ENCODE measurements at regions not wholly inside any gene's neighbourhood (a gene's known extent, or its start where the extent isn't known, plus 50 kb on each side); places are given as distances from the start of the nearest gene placed in this dataset.
"Not testable (repeated sequence)": the region's sequence is repeated elsewhere in the genome, so short reads cannot be mapped to it uniquely, and the experiment has no call there.

DNA sequence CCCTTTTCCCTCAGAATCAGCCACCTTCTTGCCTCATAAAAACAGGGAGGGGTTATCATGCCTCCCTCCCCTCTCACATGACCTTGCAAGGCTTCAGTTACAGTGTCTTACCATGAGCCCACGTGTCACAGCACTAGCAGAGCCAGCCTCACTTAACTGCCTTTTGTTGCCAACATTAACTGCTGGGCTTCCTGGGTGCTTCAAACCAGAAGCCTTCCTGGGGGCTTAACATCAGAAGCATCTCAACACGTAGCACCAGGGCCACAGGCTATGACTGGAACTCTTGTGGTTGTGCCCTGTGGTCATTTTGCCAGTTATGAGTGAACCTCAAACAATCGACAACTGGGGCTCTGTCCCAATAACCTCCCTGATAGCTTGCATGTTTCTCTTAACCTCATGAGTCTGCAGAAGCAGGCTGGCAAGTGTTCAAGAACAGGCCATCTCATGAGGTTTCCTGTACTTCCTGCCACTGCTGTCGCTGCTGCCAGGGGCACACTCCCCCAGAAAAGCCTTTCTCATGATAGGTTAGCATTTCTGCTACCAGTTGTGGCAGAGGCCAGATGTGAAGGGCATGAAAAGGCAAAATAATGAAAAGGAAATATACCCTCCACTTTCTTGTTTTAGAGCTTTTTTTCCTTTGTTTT, 132.2 kb downstream of the GLUL start:
- no peak for DNase-seq

DNA sequence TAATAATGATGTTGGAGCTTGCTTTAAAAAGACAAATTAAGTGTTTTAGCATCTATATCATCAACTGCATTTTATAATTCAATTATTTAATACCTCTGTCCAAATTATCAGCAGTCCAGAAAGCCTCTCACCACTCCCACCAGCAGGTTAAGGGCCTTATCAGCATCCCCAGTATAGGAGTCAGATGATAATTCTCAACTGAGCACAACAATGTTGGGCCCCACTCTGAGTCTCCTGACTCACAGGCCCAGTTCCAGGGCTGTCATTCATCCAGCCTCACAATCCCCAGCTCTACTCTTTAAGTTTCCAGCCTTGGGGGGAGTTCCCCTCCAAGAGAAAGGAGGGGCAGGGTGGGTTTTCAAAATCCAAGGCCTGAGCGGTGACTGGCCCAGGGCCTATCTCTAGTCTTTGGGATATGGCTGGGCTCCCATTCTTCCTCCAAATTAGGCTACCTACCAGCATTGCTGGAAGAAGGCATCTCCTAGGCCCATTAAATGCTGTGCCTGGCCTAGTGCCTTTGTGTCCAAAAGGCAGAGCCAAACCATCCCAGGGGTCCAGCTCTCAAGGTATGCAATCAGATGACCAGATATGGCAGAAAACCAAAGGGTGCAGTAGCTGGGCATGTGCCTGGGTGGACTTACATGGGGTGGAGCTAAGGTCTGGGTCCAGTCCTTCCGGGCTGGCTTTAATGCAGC, 134.1 kb downstream of the GLUL start:
- DNase-seq, result no peak

DNA sequence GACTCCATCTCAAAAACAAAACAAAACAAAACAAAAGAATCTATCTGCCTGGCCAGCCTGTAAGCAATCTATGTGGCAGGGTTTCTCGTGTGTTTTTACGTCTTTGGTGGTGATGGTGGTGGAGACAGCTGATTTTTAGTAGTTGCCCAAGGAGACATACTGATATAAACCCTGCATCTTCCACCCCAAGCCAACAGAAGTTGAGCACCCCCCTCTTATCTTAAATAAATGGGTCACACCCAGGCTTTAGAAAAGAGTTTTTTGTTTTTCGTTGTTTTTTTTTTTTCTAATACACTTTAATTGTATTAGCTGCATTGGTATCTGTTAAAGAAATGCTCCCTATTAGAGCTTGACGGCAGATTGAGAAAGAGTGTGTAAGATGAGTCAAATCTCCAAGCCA, 134.7 kb downstream of the GLUL start:
- DNase-seq, result no peak

DNA sequence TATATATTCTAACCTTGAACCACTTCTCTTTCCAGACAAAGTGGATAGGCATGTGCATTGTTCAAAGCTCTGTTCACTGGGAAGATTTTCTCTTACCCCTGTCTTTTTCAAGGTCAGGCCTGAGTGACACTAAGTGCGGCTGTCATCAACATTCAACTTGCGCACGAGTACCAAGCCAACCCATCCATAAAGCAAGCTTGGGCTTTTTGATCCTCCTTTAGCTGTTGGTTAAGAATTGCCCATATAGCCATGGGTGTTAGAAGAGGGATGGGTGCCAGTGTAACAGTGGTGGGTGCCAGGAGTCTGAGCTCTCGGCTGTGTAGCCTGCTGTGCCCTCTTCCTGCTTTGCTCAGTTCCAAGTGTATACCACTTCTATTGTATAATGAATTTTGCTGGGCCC, 136.1 kb downstream of the GLUL start:
- no peak for DNase-seq

DNA sequence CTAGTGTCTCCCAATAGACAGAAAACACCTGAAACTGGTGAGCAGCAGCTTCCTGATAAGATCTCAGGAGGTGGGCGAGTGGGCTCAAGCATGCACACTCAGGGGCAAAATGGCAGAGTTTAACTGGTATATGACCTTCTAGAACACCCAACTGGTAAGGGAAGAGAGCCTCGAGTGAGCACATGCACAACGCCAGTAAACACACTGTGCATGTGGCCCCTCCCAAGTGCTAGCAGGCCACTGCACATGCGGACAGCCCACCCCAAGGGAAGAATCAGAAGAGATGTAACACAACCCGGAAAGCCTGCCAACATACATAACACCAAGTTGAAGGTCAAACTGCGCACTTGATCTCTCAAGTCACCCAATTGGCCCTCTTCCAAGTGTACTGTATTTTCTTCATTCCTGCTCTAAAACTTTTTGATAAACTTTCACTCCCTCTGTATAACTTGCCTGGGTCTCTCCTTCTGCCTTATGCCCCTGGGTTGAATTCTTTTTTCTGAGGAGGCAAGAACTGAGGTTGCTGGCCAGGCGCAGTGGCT, 138.2 kb downstream of the GLUL start:
- no peak for DNase-seq

DNA sequence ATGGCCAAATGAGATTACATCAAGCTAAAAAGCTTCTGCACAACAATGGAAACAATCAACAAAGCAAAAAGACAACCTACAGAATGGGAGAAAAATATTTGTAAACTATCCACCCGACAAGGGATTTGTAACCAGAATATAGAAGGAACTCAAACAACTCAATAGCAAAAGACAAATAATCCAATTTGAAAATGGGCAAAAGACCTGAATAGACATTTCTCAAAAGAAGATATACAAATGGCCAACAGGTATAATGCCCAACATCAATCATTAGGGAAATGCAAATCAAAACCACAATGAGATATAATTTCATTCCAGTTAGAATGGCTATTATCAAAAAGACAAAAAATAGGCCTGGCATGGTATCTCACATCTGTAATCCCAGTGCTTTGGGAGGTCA, 140.0 kb downstream of the GLUL start:
- no peak for DNase-seq

DNA sequence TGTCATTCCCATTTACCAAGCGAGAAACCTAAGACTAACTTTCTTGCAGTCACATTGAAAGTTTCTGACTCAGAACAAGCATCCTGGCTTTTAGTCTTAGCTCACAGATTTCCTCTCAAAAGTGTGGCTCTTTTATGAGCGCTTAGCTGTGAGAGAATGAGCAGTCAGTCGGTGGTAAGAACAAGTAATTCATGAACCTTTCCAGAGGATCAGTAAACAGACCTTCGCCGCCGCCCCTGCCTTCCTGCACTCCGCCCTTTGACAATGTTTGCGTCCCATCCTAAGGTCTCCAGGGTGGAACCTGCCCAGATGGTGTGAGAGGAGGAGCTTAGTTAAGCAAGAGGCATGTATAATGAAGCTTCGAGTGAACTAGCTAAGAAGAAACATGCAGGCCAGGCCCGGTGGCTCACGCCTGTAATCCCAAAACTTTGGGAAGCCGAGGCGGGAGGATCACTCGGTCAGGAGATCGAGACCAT, 142.4 kb downstream of the GLUL start:
- no peak for DNase-seq

DNA sequence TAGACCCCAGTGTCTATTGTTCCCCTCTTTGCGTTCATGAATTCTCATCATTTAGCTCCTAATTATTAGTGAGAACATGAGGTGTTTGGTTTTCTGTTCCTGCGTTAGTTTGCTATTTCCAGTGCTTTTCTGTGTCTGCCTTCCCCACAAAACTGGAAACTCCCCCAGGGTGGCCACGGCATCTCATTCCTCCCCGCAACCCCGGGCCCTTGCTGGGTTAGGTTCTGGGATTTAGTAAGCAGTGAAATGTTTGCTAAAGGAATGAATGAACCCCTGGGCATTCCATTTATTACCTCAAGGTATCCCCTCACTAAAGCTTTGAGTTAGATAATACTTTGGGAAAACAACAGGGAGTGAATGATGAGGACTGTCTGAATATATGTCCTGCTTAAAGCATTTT, 142.9 kb downstream of the GLUL start:
- no peak for DNase-seq

DNA sequence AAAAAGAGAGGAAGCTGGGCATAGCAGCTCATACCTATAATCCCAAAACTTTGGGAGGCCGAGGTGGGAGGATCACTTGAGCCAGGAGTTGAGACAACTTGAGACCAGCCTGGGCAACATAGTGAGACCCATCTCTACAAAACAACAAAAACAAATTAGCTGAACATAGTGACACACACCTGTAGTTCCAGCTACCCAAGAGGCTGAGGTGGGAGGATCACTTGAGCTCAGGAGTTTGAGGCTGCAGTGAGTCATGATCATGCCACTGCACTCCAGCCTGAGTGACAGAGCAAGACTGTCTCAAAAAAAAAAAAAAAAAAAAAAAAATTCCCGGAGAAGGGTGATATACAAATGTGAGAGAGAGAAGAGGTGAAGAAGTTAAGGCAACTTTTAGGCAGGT, 143.8 kb downstream of the GLUL start:
- DNase-seq, result not testable (repeated sequence)

DNA sequence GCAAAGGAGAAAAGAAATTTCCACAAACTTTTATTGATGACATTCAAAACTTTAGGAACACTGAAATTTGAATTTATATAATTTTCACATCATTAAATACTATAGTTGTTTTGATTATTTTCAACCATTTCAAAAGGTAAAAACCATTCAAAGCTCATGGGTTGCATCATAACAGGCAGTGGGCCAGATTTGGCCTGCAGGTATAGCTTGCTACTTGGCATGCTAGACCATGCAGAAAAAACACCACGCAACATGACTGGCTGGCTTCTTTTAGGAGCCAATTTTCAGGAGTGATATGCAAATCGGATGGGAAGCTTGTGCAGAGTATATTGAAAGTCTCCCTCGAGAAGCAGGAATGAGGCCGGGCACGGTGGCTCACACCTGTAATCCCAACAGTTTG, 144.8 kb downstream of the GLUL start:
- no peak for DNase-seq

DNA sequence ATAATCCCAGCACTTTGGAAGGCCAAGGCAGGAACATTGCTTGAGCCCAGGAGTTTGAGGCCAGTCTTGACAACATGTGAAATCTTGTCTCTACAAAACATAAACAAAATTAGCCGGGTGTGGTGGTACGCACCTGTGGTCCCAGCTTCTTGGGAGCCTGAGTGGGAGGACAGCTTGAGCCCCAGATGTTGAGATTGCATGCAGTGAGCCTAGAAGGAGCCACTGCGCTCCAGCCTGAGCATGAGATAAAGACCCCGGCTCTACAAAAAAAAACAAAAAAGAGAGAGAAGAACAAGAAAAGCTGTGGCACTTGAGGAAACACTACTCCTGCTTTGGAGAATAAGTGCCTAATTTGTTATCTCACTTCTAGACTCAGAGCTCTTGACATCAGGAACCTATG, 146.6 kb downstream of the GLUL start:
- no peak for DNase-seq

DNA sequence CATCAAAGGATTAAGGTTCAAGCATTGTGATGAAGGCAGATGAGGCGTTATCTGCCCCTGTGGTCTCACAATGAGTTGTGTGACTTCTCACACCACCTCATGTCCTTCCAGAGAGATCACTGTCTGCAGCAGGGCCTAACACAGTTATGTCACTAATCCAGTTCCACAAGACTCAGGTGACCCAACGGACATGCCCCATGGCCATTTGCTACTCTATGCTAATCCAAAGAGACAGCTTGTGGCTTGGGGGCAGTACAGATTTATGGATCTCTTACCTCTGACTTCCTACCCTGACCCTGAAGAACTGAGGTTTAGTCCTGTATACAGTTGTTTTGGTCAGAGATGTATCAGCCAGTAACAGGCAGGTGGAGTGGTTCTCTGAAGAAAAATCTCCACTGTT, 147.1 kb downstream of the GLUL start:
- no peak for DNase-seq

DNA sequence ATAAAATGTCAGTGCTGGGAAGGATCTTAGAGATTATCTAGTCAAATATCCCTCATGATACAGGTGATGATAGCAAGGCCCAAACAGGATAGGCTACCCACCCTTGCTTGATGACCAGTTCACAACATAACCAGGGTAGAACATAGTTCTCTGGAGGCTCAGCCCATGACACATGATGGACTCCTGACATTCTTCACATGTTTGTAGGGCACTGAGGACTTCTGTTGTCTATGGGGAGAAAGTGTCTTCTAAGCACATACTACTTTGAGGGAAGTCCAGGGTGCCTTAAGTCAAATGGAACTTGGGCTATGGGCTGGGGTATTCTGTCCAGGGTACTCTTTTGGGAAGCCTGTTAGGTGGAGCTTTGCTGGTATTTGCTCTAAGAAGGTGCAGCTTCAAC, 148.9 kb downstream of the GLUL start:
- no peak for DNase-seq

DNA sequence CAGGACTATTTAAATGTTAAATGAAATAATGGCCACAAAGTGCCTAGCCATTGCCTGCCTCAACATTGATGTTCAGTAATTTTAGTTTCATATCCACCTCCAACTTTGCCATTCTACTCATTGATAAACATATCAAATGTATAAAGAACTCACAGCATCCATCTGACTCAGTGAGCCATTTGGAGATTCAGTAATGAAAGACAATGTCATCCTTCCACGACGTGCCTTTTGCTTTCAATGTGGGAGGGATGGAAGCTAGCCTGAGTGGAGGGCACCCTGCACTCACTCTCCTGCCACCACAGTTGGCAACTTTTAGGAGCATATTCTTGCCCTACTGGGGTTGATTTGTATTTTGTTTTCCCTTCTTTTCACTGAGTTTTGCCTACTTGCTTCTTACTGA, 151.5 kb downstream of the GLUL start:
- no peak for DNase-seq

DNA sequence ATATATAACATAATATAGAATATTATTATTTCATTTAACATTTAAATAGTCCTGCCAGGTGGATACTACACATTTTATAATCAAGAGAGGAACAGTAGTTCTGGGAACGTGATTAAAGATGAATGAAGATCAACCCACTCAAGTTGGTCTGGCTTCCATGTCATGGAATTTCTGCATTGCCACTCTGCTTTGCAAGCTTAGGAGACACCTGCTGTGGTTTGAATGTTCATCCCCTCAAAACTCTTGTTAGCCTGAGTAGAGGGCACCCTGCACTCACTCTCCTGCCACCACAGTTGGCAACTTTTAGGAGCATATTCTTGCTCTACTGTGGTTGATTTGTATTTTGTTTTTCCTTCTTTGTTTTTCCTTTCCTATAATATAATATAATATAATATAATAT, 153.2 kb downstream of the GLUL start:
- no peak for DNase-seq

DNA sequence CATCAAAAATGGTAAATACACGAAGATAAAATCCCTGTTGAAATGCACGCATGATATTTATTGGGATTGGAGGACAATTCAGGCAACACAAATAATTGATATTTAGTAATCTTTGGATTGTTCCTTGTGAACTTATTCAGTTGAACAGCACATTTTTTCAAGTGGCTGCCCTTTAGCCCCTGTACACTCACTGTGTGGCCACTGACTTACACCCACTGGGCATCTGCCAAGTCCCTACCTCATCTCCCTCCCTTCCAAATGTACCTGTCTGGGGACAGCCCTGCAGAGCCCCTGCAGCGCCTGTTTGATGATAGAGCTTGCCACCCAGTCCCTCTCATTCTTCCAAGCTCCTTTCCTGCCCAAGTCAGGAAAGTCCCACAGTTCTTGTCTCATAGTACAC, 154.3 kb downstream of the GLUL start:
- DNase-seq, result no peak

DNA sequence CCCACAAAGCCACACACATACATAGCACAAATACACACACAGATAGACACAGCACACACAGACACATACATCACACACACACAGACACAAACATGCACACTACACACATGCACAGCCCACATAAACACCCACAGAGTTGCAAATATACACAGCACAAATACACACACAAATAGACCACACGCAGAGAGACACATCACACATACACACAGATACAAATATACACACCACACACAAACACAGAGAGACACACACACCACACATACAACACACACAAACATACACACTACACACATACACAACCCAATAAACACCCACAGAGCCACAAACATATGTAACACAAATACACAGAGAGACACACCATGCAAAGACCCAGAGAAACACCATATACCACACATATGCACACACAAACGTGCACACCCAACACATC, 154.9 kb downstream of the GLUL start:
- no peak for DNase-seq

DNA sequence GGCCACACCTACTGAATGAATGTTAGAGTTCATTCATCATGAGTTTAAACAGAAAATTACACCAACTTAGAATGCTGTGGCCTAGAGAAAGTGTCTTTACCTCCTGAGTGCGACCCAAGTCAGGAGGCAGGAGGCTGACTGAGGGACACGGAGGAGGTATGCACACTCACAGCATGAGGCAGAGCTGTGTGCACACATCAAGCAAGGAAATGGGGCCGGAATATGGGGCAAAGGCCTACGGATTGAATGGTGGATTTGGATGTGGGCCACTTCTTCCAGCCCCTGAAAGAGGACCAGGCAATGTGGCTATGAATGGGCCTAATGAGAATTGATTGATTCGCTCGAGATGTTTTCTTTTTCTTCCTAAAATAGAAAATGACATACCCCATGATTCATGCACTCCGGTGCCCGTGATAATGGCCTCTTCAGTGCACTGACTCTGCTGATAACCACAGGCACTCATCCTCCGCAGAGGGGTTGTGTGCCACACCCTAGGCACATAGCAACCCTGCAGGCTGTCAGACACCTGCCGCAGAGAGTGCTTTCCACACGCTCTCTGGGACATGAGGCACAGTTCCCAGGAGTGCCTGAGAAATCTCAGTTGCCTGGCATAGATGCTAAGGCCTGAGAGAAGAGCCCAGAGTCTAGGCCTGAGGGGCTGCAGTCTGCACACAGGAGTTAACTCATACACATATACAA, 155.5 kb downstream of the GLUL start:
- DNase-seq, result peak; percentile 76

DNA sequence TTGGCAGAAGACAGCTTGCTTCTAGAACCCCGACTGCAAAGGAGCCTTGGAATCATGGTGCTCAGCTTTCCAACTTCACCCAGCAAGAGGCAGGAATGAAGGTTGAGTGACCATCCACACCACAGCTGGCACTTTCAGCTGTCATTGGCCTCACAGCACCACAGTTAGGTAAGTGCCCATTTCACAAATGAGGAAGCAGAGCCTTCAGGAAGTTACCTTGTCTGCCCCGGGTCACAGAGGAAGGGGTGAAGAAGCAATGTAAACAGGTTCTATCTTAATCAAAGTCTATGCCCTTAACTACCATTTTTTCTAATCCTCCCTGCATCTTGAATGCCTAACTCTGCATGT, 156.0 kb downstream of the GLUL start:
- DNase-seq, result no peak

DNA sequence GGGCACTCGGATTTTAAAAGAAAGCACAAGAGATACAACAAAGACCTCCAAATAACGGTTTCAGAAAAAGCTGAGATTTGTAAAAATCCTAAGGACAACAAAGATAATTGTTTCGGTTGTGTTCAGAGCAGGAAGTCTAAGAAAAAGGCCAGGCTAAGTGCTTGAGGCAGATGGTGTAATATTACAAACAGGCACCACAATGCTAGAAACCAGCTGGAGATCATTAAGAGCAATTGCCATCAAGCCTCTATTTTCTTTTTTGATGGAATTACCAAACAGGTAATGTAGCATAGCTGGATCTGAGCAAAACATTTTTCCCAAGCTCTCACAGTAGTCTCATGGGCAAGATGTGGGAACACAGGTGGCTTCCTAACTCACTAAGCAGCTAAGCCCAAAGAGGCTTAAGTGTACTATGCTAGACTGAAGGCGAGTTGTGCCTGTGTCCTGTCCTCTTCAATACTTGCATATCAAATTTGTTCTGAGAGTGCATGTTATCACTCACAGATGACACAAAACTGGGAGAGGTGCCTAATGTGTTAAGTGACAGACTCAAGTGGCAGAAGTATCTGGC, 161.6 kb downstream of the GLUL start:
- DNase-seq, result peak; percentile 57

DNA sequence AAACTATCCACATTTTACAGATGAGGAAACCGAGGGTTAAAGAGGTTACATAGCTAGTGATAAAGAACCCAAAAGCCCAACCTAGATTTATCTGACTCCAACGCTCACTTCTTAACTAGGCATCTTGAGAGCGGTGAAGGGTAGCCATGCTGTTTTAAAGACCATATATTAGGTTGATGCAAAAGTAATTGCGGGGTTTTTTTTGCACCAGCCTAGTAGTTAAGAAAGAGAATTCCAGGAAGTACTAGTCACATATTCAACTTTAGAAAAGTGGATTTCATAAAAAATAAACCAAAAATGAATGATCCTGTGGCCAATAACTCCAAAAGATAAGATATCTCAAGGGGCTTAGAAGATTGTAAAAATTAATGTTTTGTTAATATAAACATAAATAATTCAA, 162.1 kb downstream of the GLUL start:
- no peak for DNase-seq

DNA sequence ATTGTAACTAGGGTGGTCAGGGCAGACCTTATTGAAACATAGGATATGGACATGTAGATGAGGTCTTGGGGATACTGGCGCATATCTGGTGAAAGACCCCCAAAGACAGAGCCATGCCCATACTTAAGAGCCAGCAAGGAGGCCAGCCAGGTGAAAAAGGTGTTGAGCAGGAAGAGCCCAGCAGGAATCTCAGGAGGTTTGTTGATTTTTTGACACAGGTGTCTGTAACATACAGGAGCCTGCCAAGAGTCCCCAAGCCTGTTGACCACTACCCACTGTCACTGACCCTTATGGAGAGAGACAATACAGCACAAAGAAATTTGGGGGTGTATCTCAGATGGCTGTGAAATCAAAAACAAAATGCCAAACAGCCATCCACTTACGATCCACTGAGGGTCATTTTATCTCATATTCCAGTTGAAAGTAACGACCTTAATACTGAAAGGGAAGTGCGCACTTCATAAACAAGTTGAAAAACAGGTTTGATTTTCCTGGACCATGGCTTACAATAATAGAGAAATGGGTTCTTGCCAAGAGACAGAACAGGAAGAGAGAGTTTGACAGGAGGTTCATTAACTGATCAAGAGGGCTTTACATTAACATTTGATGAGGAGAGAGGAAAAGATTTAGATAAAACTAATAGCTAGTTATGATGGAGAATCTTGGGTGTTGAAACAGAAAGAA, 163.6 kb downstream of the GLUL start:
- DNase-seq, result peak; percentile 16

DNA sequence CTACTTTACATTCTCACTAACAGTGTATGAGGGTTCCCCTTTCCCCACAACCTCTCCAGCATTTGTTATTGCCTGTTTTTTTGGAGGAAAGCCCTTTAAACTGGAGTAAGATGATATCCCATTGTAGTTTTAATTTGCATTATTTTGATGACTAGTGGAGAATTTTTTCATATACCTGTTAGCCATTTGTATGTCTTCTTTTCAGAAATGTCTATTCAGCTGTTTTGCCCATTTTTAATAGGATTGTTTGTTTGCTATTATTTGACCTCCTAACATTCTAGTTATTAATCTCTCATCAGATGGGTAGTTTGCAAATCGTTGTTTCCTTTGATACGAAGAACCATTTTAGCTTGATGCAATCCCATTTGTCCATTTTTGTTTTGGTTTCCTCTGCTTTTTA, 165.0 kb downstream of the GLUL start:
- no peak for DNase-seq
